HG02759 (cell line): ENCODE measurements at regions not wholly inside any gene's neighbourhood (a gene's known extent, or its start where the extent isn't known, plus 50 kb on each side); places are given as distances from the start of the nearest gene placed in this dataset.

Experiments
- ATAC-seq: cut with Tn5 transposase; IDR thresholded peaks from one replicate; pipeline ENCODE4 v1.9.1; 2021; ENCODE audit warnings: mild to moderate bottlenecking, moderate library complexity; ENCODE audit not compliant: unreplicated experiment

- no peak for ATAC-seq
Measured at GRCh38 chr9:1732670-1733069, 282.5 kb upstream of the SMARCA2 start.

- ATAC-seq: no peak
Measured at GRCh38 chr9:1738511-1739100, 276.5 kb upstream of the SMARCA2 start.

- no peak for ATAC-seq
Measured at GRCh38 chr9:1743121-1743960, 271.8 kb upstream of the SMARCA2 start.

- no peak for ATAC-seq
Measured at GRCh38 chr9:1745980-1746379, 269.2 kb upstream of the SMARCA2 start.

GRCh38 chr9:1747417-1747967, 267.7 kb upstream of the SMARCA2 start:
- ATAC-seq: no peak

GRCh38 chr9:1748407-1748806, 266.7 kb upstream of the SMARCA2 start:
- no peak for ATAC-seq

- no peak for ATAC-seq
Measured at GRCh38 chr9:1757186-1757585, 258.0 kb upstream of the SMARCA2 start.

- no peak for ATAC-seq
Measured at GRCh38 chr9:1759009-1759408, 256.1 kb upstream of the SMARCA2 start.

GRCh38 chr9:1759771-1760300, 255.3 kb upstream of the SMARCA2 start:
- no peak for ATAC-seq

GRCh38 chr9:1761807-1762206, 253.3 kb upstream of the SMARCA2 start:
- no peak for ATAC-seq

- no peak for ATAC-seq
Measured at GRCh38 chr9:1766042-1766441, 249.1 kb upstream of the SMARCA2 start.

GRCh38 chr9:1768561-1768960, 246.6 kb upstream of the SMARCA2 start:
- no peak for ATAC-seq

GRCh38 chr9:1771094-1771789, 243.9 kb upstream of the SMARCA2 start:
- no peak for ATAC-seq

GRCh38 chr9:1775230-1775629, 239.9 kb upstream of the SMARCA2 start:
- no peak for ATAC-seq

GRCh38 chr9:1776668-1777067, 238.5 kb upstream of the SMARCA2 start:
- ATAC-seq: no peak

GRCh38 chr9:1791191-1791590, 224.0 kb upstream of the SMARCA2 start:
- no peak for ATAC-seq

- ATAC-seq: no peak
Measured at GRCh38 chr9:1794547-1795270, 220.4 kb upstream of the SMARCA2 start.

GRCh38 chr9:1804128-1804865, 210.8 kb upstream of the SMARCA2 start:
- ATAC-seq: no peak

- ATAC-seq: no peak
Measured at GRCh38 chr9:1829719-1830118, 185.4 kb upstream of the SMARCA2 start.

- no peak for ATAC-seq
Measured at GRCh38 chr9:1832960-1833359, 182.2 kb upstream of the SMARCA2 start.
